IMR-90 (cell line): ENCODE measurements at regions not wholly inside any gene's neighbourhood (a gene's known extent, or its start where the extent isn't known, plus 50 kb on each side); places are given as distances from the start of the nearest gene placed in this dataset.

Experiments used
- ATAC-seq: fragments of 200-7000 bp; cut with Tn5 transposase; 2 replicates; pipeline ENCODE4 v1.9.1; 2020; ENCODE audit warnings: low read depth, mild to moderate bottlenecking, moderate library complexity
- BruUV-seq: library from RNA; stranded (reverse); fragments of 400-500 nt; replicated peaks from 2 replicates; lab custom pipeline; 2021; lab: Mats Ljungman, UMichigan
- CTCF ChIA-PET: fragments of 300-600 bp; formaldehyde crosslinking; extraction: SDS; loops from one replicate; lab custom pipeline; 2021; ENCODE audit warnings: antibody characterized with exemption; lab: Yijun Ruan, JAX
- POLR2A ChIA-PET: fragments of 300-600 bp; sonication (Branson Sonifier 250); formaldehyde crosslinking; loops from one replicate; lab custom pipeline; 2022; ENCODE audit warnings: antibody characterized with exemption; ENCODE audit not compliant: unreplicated experiment; lab: Charles Lee
- DNase-seq: peaks from one replicate; pipeline ENCODE4 v3.0.0; 2013
- H2AFZ ChIP-seq: replicated peaks from 2 replicates; pipeline ENCODE3; 2013; ENCODE audit warnings: low read length, mild to moderate bottlenecking; ENCODE audit not compliant: poor library complexity
- H2AK5ac ChIP-seq: 2 replicates; pipeline ENCODE4 v1.6.1; 2013; ENCODE audit warnings: low read depth, low read length, inconsistent platforms
- H2AK9ac ChIP-seq: replicated peaks from 2 replicates; pipeline ENCODE3; 2013; ENCODE audit warnings: mild to moderate bottlenecking, low read depth, low read length, moderate library complexity; ENCODE audit not compliant: poor library complexity
- H2BK120ac ChIP-seq: 2 replicates; pipeline ENCODE4 v1.6.1; 2013; ENCODE audit warnings: low read depth, low read length, inconsistent platforms
- H2BK15ac ChIP-seq: 3 replicates; pipeline ENCODE4 v1.6.1; 2013; ENCODE audit warnings: low read depth, low read length, inconsistent platforms
- H2BK20ac ChIP-seq: 2 replicates; pipeline ENCODE4 v1.6.1; 2013; ENCODE audit warnings: low read depth, mild to moderate bottlenecking, inconsistent platforms, low read length, moderate library complexity
- H2BK5ac ChIP-seq: 2 replicates; pipeline ENCODE4 v1.6.1; 2013; ENCODE audit warnings: mild to moderate bottlenecking, low read depth, low read length, inconsistent platforms; ENCODE audit not compliant: poor library complexity, severe bottlenecking
- H3K14ac ChIP-seq: replicated peaks from 2 replicates; pipeline ENCODE4 v1.6.1; 2013; ENCODE audit warnings: low read depth, low read length, inconsistent platforms
- H3K18ac ChIP-seq: 2 replicates; pipeline ENCODE4 v1.6.1; 2013; ENCODE audit warnings: low read depth, low read length, control low read depth
- H3K23ac ChIP-seq: 2 replicates; pipeline ENCODE4 v1.6.1; 2013; ENCODE audit warnings: low read depth, low read length, inconsistent platforms
- H3K27ac ChIP-seq: 2 replicates; pipeline ENCODE4 v1.5.1; 2013; ENCODE audit warnings: mild to moderate bottlenecking, control low read depth, low read length; ENCODE audit not compliant: insufficient read depth
- H3K27me3 ChIP-seq: 2 replicates; pipeline ENCODE4 v1.6.1; 2013; ENCODE audit warnings: low read length; ENCODE audit not compliant: control insufficient read depth, insufficient read depth
- H3K36me3 ChIP-seq: 2 replicates; pipeline ENCODE4 v1.6.1; 2013; ENCODE audit warnings: low read length, mixed read lengths; ENCODE audit not compliant: control insufficient read depth, insufficient read depth
- H3K4ac ChIP-seq: 2 replicates; pipeline ENCODE4 v1.6.1; 2013; ENCODE audit warnings: low read depth, low read length, inconsistent platforms
- H3K4me1 ChIP-seq: 2 replicates; pipeline ENCODE4 v1.6.1; 2013; ENCODE audit warnings: low read length, mixed read lengths; ENCODE audit not compliant: control insufficient read depth, insufficient read depth
- H3K4me2 ChIP-seq: 2 replicates; pipeline ENCODE4 v1.6.1; 2013; ENCODE audit warnings: low read depth, mild to moderate bottlenecking, control low read depth, low read length, moderate library complexity
- H3K4me3 ChIP-seq: 2 replicates; pipeline ENCODE4 v1.5.1; 2013; ENCODE audit warnings: low read depth, mild to moderate bottlenecking, control low read depth, low read length, moderate library complexity; ENCODE audit not compliant: insufficient read depth
- H3K56ac ChIP-seq: 2 replicates; pipeline ENCODE4 v1.6.1; 2013; ENCODE audit warnings: low read length, inconsistent platforms; ENCODE audit not compliant: insufficient read depth; ENCODE audit errors: extremely low read depth
- H3K79me1 ChIP-seq, 2 experiments: 2 replicates each; pipeline ENCODE4 v1.6.1; 2013; ENCODE audit warnings: low read length in 2 of 2, inconsistent platforms in 1 of 2, low read depth in 1 of 2
- H3K9ac ChIP-seq: 2 replicates; pipeline ENCODE4 v1.6.1; 2013; ENCODE audit warnings: low read depth, low read length, control low read depth
- H3K9me1 ChIP-seq: 2 replicates; pipeline ENCODE4 v1.6.1; 2013; ENCODE audit warnings: low read length, inconsistent platforms; ENCODE audit not compliant: insufficient read depth
- H3K9me3 ChIP-seq: 2 replicates; pipeline ENCODE4 v1.6.1; 2013; ENCODE audit warnings: low read length; ENCODE audit not compliant: control insufficient read depth, insufficient read depth
- H4K20me1 ChIP-seq: 2 replicates; pipeline ENCODE4 v1.6.1; 2013; ENCODE audit warnings: low read length, inconsistent platforms; ENCODE audit not compliant: insufficient read depth
- H4K5ac ChIP-seq: 2 replicates; pipeline ENCODE4 v1.6.1; 2013; ENCODE audit warnings: mild to moderate bottlenecking, low read depth, low read length, control low read depth
- H4K8ac ChIP-seq, 2 experiments: 2 replicates each; pipeline ENCODE4 v1.6.1; 2013; ENCODE audit warnings: low read depth in 2 of 2, low read length in 2 of 2, control low read depth in 1 of 2, inconsistent platforms in 1 of 2
- H4K91ac ChIP-seq: 2 replicates; pipeline ENCODE4 v1.6.1; 2013; ENCODE audit warnings: low read depth, low read length, inconsistent platforms; ENCODE audit not compliant: insufficient read depth
- BHLHE40 ChIP-seq: fragments of 150-350 bp; IDR thresholded peaks from 2 replicates; pipeline ENCODE4 v1.6.1; 2016; ENCODE audit warnings: mild to moderate bottlenecking, low read depth, low read length
- CTCF ChIP-seq: conservative IDR thresholded peaks from 2 replicates; pipeline ENCODE4 v1.5.1; 2012; ENCODE audit warnings: mild to moderate bottlenecking, low read depth, low read length, improper control_type of control experiment
- FOS ChIP-seq: fragments of 150-350 bp; IDR thresholded peaks from 2 replicates; pipeline ENCODE4 v1.6.1; 2016; ENCODE audit warnings: low read depth, low read length
- NFE2L2 ChIP-seq: fragments of 150-350 bp; IDR thresholded peaks from 2 replicates; pipeline ENCODE4 v1.6.1; 2016; ENCODE audit warnings: low read depth, mild to moderate bottlenecking, low read length
- POLR2A ChIP-seq: IDR thresholded peaks from 2 replicates; pipeline ENCODE4 v1.6.1; 2012; ENCODE audit warnings: mild to moderate bottlenecking, low read depth, low read length
- USF2 ChIP-seq: fragments of 150-350 bp; IDR thresholded peaks from 2 replicates; pipeline ENCODE4 v1.6.1; 2017; ENCODE audit warnings: mild to moderate bottlenecking, antibody characterized with exemption, low read length, low read depth
- WGBS, 2 experiments: methylation state at CpG; one replicate each; pipeline versions ENCODE4 v1.1.5 to v1.1.7; 2013; ENCODE audit warnings: missing lambda C conversion rate in 2 of 2; ENCODE audit not compliant: insufficient read length in 1 of 2; ENCODE audit errors: extremely low coverage in 2 of 2; 5-methylcytosine and 5-hydroxymethylcytosine counted together
- dilution Hi-C: fragments of 300-500 bp; cut with HindIII; formaldehyde crosslinking; loops from one replicate; pipeline ENCODE4 v1.14.3; 2018; ENCODE audit warnings: low sequenced_read_pairs; ENCODE audit not compliant: unreplicated experiment
- in situ Hi-C: fragments of 300-500 bp; cut with MboI; formaldehyde crosslinking; loops from 3 replicates; pipeline ENCODE4 v1.14.3; 2019; ENCODE audit warnings: low sequenced_read_pairs, inconsistent platforms, mixed read lengths
- intact Hi-C: fragments of 100-400 bp; cut with micrococcal nuclease; formaldehyde crosslinking; loops from 2 replicates; pipeline ENCODE4 v1.10.0; 2022

- TF ChIP-seq USF2 (no peak), CTCF (no peak), BHLHE40 (no peak), POLR2A (no peak), NFE2L2 (no peak), FOS (no peak)
- no peak for ATAC-seq
- no peak overlapping the region for H4K5ac ChIP-seq
- H3K4me2 ChIP-seq, result no peak overlapping the region
- H4K91ac ChIP-seq, result no peak overlapping the region
- H3K79me1 ChIP-seq, result no peaks in the 10 kb centered on the region
- no peak overlapping the region for H2BK20ac ChIP-seq
- no peak overlapping the region for H3K14ac ChIP-seq
- no peak overlapping the region for H2AK9ac ChIP-seq
- H2BK5ac ChIP-seq, result no peak overlapping the region
- no CpG with 5 or more reads among the region's 1 CpG for WGBS, 2 experiments
- no peak overlapping the region for H3K56ac ChIP-seq
- no peaks in the 10 kb centered on the region for H3K27me3 ChIP-seq
- no peak overlapping the region for H3K4ac ChIP-seq
- no peak overlapping the region for H2BK120ac ChIP-seq
- no peak overlapping the region for H3K23ac ChIP-seq
- no peaks in the 10 kb centered on the region for H3K4me1 ChIP-seq
- BruUV-seq, result no TSS peak
- no peaks in the 10 kb centered on the region for H3K36me3 ChIP-seq
- H2AK5ac ChIP-seq, result no peak overlapping the region
- intact Hi-C loops, result no loop called here
- no peaks in the 10 kb centered on the region for H4K20me1 ChIP-seq
- no peak overlapping the region for H3K9ac ChIP-seq
- H3K9me3 ChIP-seq, result no peaks in the 10 kb centered on the region; the same call in 1 of the 2 replicates
- H4K8ac ChIP-seq, result no peak overlapping the region
- in situ Hi-C loops, result no loop called here
- CTCF ChIA-PET, result no interaction called here
- no peaks in the 10 kb centered on the region for H3K9me1 ChIP-seq
- POLR2A ChIA-PET, result no interaction called here
- no peak overlapping the region for H3K4me3 ChIP-seq
- dilution Hi-C loops, result no loop called here
- H2BK15ac ChIP-seq, result no peak overlapping the region
- no peak overlapping the region for H3K27ac ChIP-seq
- no peak overlapping the region for H3K18ac ChIP-seq
- no peak overlapping the region for H2AFZ ChIP-seq
- DNase-seq, result no peak
Observed at GRCh38 chr9:120107138-120107537, 472.8 kb downstream of the CDK5RAP2 start.
